H9 (cell line): ENCODE measurements at regions not wholly inside any gene's neighbourhood (a gene's known extent, or its start where the extent isn't known, plus 50 kb on each side); places are given as distances from the start of the nearest gene placed in this dataset.

Experiments used
- DNase-seq: peaks from one replicate; pipeline ENCODE4 v3.0.0-alpha.2; 2017
- H2AFZ ChIP-seq: one replicate; pipeline ENCODE4 v1.6.1; 2013; ENCODE audit warnings: mild to moderate bottlenecking, low read length, control low read depth, moderate library complexity
- H2AK5ac ChIP-seq: 2 replicates; pipeline ENCODE4 v1.6.1; 2013; ENCODE audit warnings: low read length, control low read depth, mixed read lengths; ENCODE audit not compliant: insufficient read length
- H2BK120ac ChIP-seq: one replicate; pipeline ENCODE4 v1.6.1; 2013; ENCODE audit warnings: low read depth, mild to moderate bottlenecking, low read length, control low read depth, inconsistent platforms; ENCODE audit not compliant: poor library complexity, severe bottlenecking
- H2BK12ac ChIP-seq: 2 replicates; pipeline ENCODE4 v1.6.1; 2013; ENCODE audit warnings: low read length, control low read depth, mixed read lengths, low read depth; ENCODE audit not compliant: insufficient read length
- H2BK15ac ChIP-seq: 2 replicates; pipeline ENCODE4 v1.6.1; 2013; ENCODE audit warnings: low read depth, low read length, control low read depth
- H2BK20ac ChIP-seq: one replicate; pipeline ENCODE4 v1.6.1; 2013; ENCODE audit warnings: low read depth, mild to moderate bottlenecking, low read length, control low read depth, inconsistent platforms; ENCODE audit not compliant: poor library complexity, severe bottlenecking
- H2BK5ac ChIP-seq: 2 replicates; pipeline ENCODE4 v1.6.1; 2013; ENCODE audit warnings: low read length, control low read depth, mixed read lengths; ENCODE audit not compliant: insufficient read length
- H3K14ac ChIP-seq: 2 replicates; pipeline ENCODE4 v1.6.1; 2013; ENCODE audit warnings: low read length, control low read depth; ENCODE audit not compliant: insufficient read depth
- H3K18ac ChIP-seq: 2 replicates; pipeline ENCODE4 v1.6.1; 2013; ENCODE audit warnings: low read depth, mild to moderate bottlenecking, mixed read lengths, low read length, control low read depth; ENCODE audit not compliant: insufficient read length
- H3K23ac ChIP-seq: 2 replicates; pipeline ENCODE4 v1.6.1; 2013; ENCODE audit warnings: low read length, control low read depth, mixed read lengths, low read depth; ENCODE audit not compliant: insufficient read length
- H3K23me2 ChIP-seq: 2 replicates; pipeline ENCODE4 v1.6.1; 2013; ENCODE audit warnings: low read depth, mild to moderate bottlenecking, mixed read lengths, low read length, control low read depth; ENCODE audit not compliant: insufficient read length, poor library complexity, severe bottlenecking
- H3K27ac ChIP-seq: 2 replicates; pipeline ENCODE4 v1.5.1; 2013; ENCODE audit warnings: low read length, control low read depth, mixed read lengths, low read depth; ENCODE audit not compliant: insufficient read length
- H3K27me3 ChIP-seq: 2 replicates; pipeline ENCODE4 v1.6.1; 2013; ENCODE audit warnings: low read length, control low read depth, inconsistent platforms; ENCODE audit not compliant: insufficient read depth
- H3K4ac ChIP-seq: 2 replicates; pipeline ENCODE4 v1.6.1; 2013; ENCODE audit warnings: low read depth, mild to moderate bottlenecking, control low read depth, inconsistent platforms, low read length, moderate library complexity
- H3K4me1 ChIP-seq: 2 replicates; pipeline ENCODE4 v1.6.1; 2013; ENCODE audit warnings: low read length, control low read depth, inconsistent platforms; ENCODE audit not compliant: insufficient read depth
- H3K4me2 ChIP-seq: 2 replicates; pipeline ENCODE4 v1.6.1; 2013; ENCODE audit warnings: low read length, control low read depth, mixed read lengths; ENCODE audit not compliant: insufficient read length, insufficient read depth
- H3K56ac ChIP-seq: 2 replicates; pipeline ENCODE4 v1.6.1; 2013; ENCODE audit warnings: low read depth, mild to moderate bottlenecking, mixed read lengths, low read length, control low read depth; ENCODE audit not compliant: insufficient read length
- H3K79me1 ChIP-seq: 2 replicates; pipeline ENCODE4 v1.6.1; 2013; ENCODE audit warnings: low read depth, mild to moderate bottlenecking, moderate library complexity, low read length, control low read depth, inconsistent platforms; ENCODE audit not compliant: insufficient read depth, poor library complexity, severe bottlenecking
- H3K79me2 ChIP-seq: 2 replicates; pipeline ENCODE4 v1.6.1; 2013; ENCODE audit warnings: low read length, control low read depth, inconsistent platforms; ENCODE audit not compliant: insufficient read depth
- H3K9ac ChIP-seq: 2 replicates; pipeline ENCODE4 v1.6.1; 2013; ENCODE audit warnings: low read length, control low read depth, mixed read lengths; ENCODE audit not compliant: insufficient read length; ENCODE audit errors: extremely low read depth
- H3K9me3 ChIP-seq: one replicate; pipeline ENCODE4 v1.6.1; 2013; ENCODE audit warnings: low read depth, low read length, inconsistent platforms; ENCODE audit not compliant: control insufficient read depth
- H3T11ph ChIP-seq: one replicate; pipeline ENCODE4 v1.6.1; 2013; ENCODE audit warnings: mild to moderate bottlenecking, low read length, control low read depth, inconsistent platforms
- H4K20me1 ChIP-seq: one replicate; pipeline ENCODE4 v1.6.1; 2013; ENCODE audit not compliant: control insufficient read depth, insufficient read length, insufficient read depth
- H4K5ac ChIP-seq: 2 replicates; pipeline ENCODE4 v1.6.1; 2013; ENCODE audit warnings: low read depth, mild to moderate bottlenecking, mixed read lengths, low read length, control low read depth; ENCODE audit not compliant: insufficient read length
- H4K8ac ChIP-seq: replicated peaks from 2 replicates; pipeline ENCODE4 v1.6.1; 2013; ENCODE audit warnings: low read length, control low read depth, mixed read lengths, low read depth; ENCODE audit not compliant: insufficient read length
- H4K91ac ChIP-seq: 2 replicates; pipeline ENCODE4 v1.6.1; 2013; ENCODE audit warnings: low read depth, mild to moderate bottlenecking, moderate library complexity, mixed read lengths, low read length, control low read depth; ENCODE audit not compliant: insufficient read length
- H3K27ac Mint-ChIP-seq, 3 experiments: 2 replicates in 2 of 3; 3 replicates in 1 of 3; pipeline ENCODE4 v1.8.0; 2020 to 2021; ENCODE audit warnings: mixed read lengths in 3 of 3, mild to moderate bottlenecking in 1 of 3, moderate library complexity in 1 of 3
- H3K27me3 Mint-ChIP-seq: 2 replicates; pipeline ENCODE4 v1.8.0; 2021; ENCODE audit warnings: low read depth, mild to moderate bottlenecking, moderate library complexity, mixed read lengths
- H3K36me3 Mint-ChIP-seq, 3 experiments: 2 replicates in 2 of 3; 3 replicates in 1 of 3; pipeline ENCODE4 v1.8.0; 2020 to 2021; ENCODE audit warnings: low read depth in 3 of 3, mixed read lengths in 3 of 3; ENCODE audit not compliant: insufficient read depth in 1 of 3
- H3K4me1 Mint-ChIP-seq, 2 experiments: 2 replicates each; pipeline ENCODE4 v1.8.0; 2020; ENCODE audit warnings: mixed read lengths in 2 of 2
- H3K4me3 Mint-ChIP-seq, 2 experiments: 2 replicates in 1 of 2; 3 replicates in 1 of 2; pipeline ENCODE4 v1.8.0; 2020 to 2021; ENCODE audit warnings: mild to moderate bottlenecking in 2 of 2, mixed read lengths in 2 of 2, moderate library complexity in 1 of 2
- H3K9me3 Mint-ChIP-seq, 2 experiments: 2 replicates in 1 of 2; 3 replicates in 1 of 2; pipeline ENCODE4 v1.8.0; 2020; ENCODE audit warnings: mild to moderate bottlenecking in 2 of 2, mixed read lengths in 2 of 2, moderate library complexity in 1 of 2
- WGBS: extraction: QIAGEN DNeasy Blood & Tissue Kit; methylation state at CpG from one replicate; pipeline ENCODE4 v1.1.7; 2013; ENCODE audit warnings: missing lambda C conversion rate, low lambda C conversion rate, mixed read lengths; ENCODE audit not compliant: insufficient read length; ENCODE audit errors: extremely low coverage; 5-methylcytosine and 5-hydroxymethylcytosine counted together
- TF ChIP-seq, protein P1 (sequence below): fragments of 200-600 bp; sonication (generic); conservative IDR thresholded peaks from 3 replicates; pipeline ENCODE4 v1.8.0; 2021; ENCODE audit warnings: antibody characterized with exemption, mild to moderate bottlenecking

DNA sequence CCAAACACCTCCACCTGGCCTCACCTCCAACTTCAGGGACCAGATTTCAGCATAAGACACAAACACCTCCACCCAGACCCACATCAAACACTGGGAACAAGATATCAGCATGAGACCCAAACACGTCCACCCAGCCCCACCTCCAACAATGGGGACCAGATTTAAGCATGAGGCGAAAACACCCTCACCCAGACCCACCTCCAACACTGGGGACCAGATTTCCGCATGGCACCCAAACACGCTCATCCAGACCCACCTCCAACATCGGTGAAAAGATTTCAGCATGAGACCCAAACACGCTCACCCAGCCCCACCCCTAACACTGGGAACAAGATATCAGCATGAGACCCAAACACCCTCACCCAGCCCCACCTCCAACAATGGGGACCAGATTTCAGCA lies 210.0 kb downstream of the ASMT start:
- Histone ChIP-seq H4K5ac (no peak overlapping the region), H3K9ac (no peak overlapping the region), H3K14ac (no peak overlapping the region), H2AFZ (no peak overlapping the region), H3K18ac (no peak overlapping the region), H3K56ac (no peak overlapping the region), H3K79me2 (no peaks in the 10 kb centered on the region), H4K8ac (no peak overlapping the region), H3K4me2 (no peak overlapping the region), H4K91ac (no peak overlapping the region), H3K23ac (no peak overlapping the region), H3T11ph (no peak overlapping the region), H2BK15ac (no peak overlapping the region), H3K4ac (no peak overlapping the region), H2BK120ac (no peak overlapping the region), H3K27ac (no peak overlapping the region), H2BK20ac (no peak overlapping the region), H3K9me3 (no peaks in the 10 kb centered on the region), H3K79me1 (no peaks in the 10 kb centered on the region), H3K23me2 (no peaks in the 10 kb centered on the region), H3K4me1 (no peaks in the 10 kb centered on the region), H3K27me3 (no peaks in the 10 kb centered on the region), H4K20me1 (no peaks in the 10 kb centered on the region), H2BK5ac (no peak overlapping the region), H2AK5ac (no peak overlapping the region), H2BK12ac (no peak overlapping the region)
- Mint-ChIP-seq H3K4me3 (no peak overlapping the region), H3K4me1 (peaks cover 5 to 6% of the 10 kb centered on the region in 2 experiments; a peak in 3 of 4 replicates), H3K27me3 (peaks cover 2% of the 10 kb centered on the region; the same call in 1 of the 2 replicates), H3K27ac (no peak overlapping the region; a peak in 1 of 7 replicates), H3K9me3 (peaks cover 3 to 4% of the 10 kb centered on the region in 2 experiments; a peak in 3 of 5 replicates), H3K36me3 (peaks cover 0 to 17% (median 4%) of the 10 kb centered on the region in 3 experiments; a peak in 4 of 7 replicates)
- DNase-seq: no peak
- no CpG with 5 or more reads among the region's 6 CpGs for WGBS
- TF ChIP-seq, protein P1, sequence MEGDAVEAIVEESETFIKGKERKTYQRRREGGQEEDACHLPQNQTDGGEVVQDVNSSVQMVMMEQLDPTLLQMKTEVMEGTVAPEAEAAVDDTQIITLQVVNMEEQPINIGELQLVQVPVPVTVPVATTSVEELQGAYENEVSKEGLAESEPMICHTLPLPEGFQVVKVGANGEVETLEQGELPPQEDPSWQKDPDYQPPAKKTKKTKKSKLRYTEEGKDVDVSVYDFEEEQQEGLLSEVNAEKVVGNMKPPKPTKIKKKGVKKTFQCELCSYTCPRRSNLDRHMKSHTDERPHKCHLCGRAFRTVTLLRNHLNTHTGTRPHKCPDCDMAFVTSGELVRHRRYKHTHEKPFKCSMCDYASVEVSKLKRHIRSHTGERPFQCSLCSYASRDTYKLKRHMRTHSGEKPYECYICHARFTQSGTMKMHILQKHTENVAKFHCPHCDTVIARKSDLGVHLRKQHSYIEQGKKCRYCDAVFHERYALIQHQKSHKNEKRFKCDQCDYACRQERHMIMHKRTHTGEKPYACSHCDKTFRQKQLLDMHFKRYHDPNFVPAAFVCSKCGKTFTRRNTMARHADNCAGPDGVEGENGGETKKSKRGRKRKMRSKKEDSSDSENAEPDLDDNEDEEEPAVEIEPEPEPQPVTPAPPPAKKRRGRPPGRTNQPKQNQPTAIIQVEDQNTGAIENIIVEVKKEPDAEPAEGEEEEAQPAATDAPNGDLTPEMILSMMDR: no peak
